Kidney epithelial cell (primary cell): ENCODE measurements at regions not wholly inside any gene's neighbourhood (a gene's known extent, or its start where the extent isn't known, plus 50 kb on each side); places are given as distances from the start of the nearest gene placed in this dataset.

ENCODE experiments used
- DNase-seq: peaks from one replicate; pipeline ENCODE4 v3.0.0-alpha.2; 2010; ENCODE audit warnings: low read depth
- H3K27me3 ChIP-seq: 2 replicates; pipeline ENCODE4 v1.6.0; 2011; ENCODE audit warnings: low read length; ENCODE audit not compliant: control insufficient read depth, insufficient read depth
- H3K36me3 ChIP-seq: 2 replicates; pipeline ENCODE4 v1.5.1; 2011; ENCODE audit warnings: low read length; ENCODE audit not compliant: control insufficient read depth, insufficient read depth
- H3K4me3 ChIP-seq: 2 replicates; pipeline ENCODE4 v1.5.1; 2011; ENCODE audit warnings: low read depth, mild to moderate bottlenecking, control low read depth, low read length
- TF ChIP-seq, protein P1 (sequence below): IDR thresholded peaks from 2 replicates; pipeline ENCODE4 v1.5.1; 2011; ENCODE audit warnings: mild to moderate bottlenecking, moderate library complexity, low read length, control low read depth, inconsistent platforms; ENCODE audit not compliant: insufficient read depth, poor library complexity, severe bottlenecking

GRCh38 chr14:104299993-104300761 lies 161.8 kb downstream of the KIF26A start:
- Histone ChIP-seq H3K4me3 (no peak overlapping the region), H3K36me3 (no peaks in the 10 kb centered on the region), H3K27me3 (no peaks in the 10 kb centered on the region)
- TF ChIP-seq, protein P1, sequence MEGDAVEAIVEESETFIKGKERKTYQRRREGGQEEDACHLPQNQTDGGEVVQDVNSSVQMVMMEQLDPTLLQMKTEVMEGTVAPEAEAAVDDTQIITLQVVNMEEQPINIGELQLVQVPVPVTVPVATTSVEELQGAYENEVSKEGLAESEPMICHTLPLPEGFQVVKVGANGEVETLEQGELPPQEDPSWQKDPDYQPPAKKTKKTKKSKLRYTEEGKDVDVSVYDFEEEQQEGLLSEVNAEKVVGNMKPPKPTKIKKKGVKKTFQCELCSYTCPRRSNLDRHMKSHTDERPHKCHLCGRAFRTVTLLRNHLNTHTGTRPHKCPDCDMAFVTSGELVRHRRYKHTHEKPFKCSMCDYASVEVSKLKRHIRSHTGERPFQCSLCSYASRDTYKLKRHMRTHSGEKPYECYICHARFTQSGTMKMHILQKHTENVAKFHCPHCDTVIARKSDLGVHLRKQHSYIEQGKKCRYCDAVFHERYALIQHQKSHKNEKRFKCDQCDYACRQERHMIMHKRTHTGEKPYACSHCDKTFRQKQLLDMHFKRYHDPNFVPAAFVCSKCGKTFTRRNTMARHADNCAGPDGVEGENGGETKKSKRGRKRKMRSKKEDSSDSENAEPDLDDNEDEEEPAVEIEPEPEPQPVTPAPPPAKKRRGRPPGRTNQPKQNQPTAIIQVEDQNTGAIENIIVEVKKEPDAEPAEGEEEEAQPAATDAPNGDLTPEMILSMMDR, result no peak
- no peak for DNase-seq

DNA sequence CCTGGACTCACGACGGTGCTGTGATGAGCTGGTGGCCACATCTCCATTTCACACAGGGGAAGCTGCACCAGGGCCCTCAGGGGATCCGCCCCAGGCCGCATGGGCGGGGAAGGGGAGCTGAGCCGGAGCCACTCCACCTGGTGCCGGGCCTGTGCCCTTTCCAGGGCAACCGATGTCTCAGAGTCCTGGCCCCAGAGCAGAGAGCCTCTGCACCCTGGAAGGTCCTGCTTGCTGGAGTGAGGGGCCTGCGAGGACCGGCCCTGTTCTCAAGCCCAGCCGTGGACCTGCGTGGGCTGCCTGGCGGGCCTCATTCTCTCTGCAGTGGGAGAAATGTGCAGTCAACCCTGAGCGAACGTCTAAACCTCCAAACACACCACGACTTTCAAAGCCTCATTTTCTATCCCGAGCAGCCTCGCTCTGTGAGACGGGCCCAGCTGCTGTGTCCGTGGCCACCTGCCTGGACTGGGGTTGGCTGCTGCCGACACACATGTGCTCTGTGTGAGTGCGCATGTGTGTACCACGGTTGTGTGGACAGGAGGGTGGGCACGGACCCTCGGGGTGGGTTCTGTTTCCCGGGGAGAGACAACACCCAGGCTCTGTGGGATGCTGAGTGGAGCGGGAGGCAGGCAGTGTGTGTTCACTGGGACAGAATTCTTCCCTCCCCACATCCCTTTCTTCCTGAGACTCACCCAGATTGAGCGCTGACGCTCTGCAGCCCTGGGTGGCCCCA lies 163.5 kb downstream of the KIF26A start:
- TF ChIP-seq, protein P1, result no peak
- H3K27me3 ChIP-seq, result no peaks in the 10 kb centered on the region
- DNase-seq, result no peak

DNA sequence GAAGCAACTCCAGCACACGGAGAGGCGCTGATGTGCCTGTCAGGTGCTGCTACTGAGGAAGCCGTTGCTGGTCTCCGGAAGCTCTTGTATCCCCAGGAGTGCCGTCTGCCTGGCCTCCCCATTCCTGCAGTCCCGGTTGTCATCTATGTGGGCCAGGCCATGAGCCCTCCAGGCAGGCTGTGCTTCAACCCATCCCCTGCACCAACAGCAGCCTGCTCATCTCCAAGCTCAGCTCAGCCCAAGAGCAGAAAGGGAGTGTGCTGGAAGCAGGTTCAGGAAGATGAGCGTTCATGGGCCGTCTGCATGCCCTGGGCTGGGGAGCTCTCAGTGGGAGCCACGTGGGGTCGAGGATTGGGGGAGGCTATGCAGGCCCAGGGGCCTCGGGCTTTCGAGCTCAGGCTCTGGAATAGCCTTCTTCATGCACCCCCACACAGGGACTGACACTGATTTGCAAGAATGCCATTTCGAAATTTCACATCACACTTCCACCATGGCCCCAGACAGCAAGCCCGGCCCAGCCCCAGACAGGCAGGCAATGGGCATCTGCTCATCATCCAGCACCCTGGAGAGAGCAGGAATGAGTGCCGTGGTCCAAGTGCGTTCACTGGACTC lies 164.5 kb downstream of the KIF26A start:
- Histone ChIP-seq H3K27me3 (no peaks in the 10 kb centered on the region), H3K36me3 (no peaks in the 10 kb centered on the region), H3K4me3 (no peak overlapping the region)
- TF ChIP-seq, protein P1, result no peak
- DNase-seq, result no peak

More for the DNA sequence above, 163.5 kb downstream of the KIF26A start:
- Histone ChIP-seq H3K4me3 (no peak overlapping the region), H3K36me3 (no peaks in the 10 kb centered on the region)

GRCh38 chr14:104303705-104304425 lies 165.5 kb downstream of the KIF26A start:
- DNase-seq, result no peak
- no peaks in the 10 kb centered on the region for H3K36me3 ChIP-seq
- TF ChIP-seq, protein P1, result no peak

GRCh38 chr14:104304451-104305351 lies 166.3 kb downstream of the KIF26A start:
- Histone ChIP-seq H3K4me3 (no peak overlapping the region), H3K36me3 (no peaks in the 10 kb centered on the region), H3K27me3 (no peaks in the 10 kb centered on the region)
- TF ChIP-seq, protein P1, result no peak
- no peak for DNase-seq

More at GRCh38 chr14:104303705-104304425, 165.5 kb downstream of the KIF26A start:
- no peaks in the 10 kb centered on the region for H3K27me3 ChIP-seq
- no peak overlapping the region for H3K4me3 ChIP-seq
